ENCODE measurements at regions not wholly inside any gene's neighbourhood (a gene's known extent, or its start where the extent isn't known, plus 50 kb on each side); places are given as distances from the start of the nearest gene placed in this dataset.

- no peak for TF ChIP-seq CTCF (IDR thresholded peaks at IDR 0.05)
- no peak for TF ChIP-seq POLR2A (IDR thresholded peaks at IDR 0.05)
These were observed 333.7 kb upstream of the FIGN start for GRCh38 chr2:164069540-164069939.
